ENCODE measurements at regions not wholly inside any gene's neighbourhood (a gene's known extent, or its start where the extent isn't known, plus 50 kb on each side); places are given as distances from the start of the nearest gene placed in this dataset.

GRCh38 chrX:4450177-4450576 lies 736.7 kb upstream of the PRKX start:
- no peaks in the 10 kb centered on the region for H3K9me1 ChIP-seq (ENCODE audit: insufficient read depth, low read length)
- POLR2A ChIA-PET (ENCODE audit: unreplicated experiment), result no interaction called here
- ATAC-seq (ENCODE audit: low read depth) (no peak), DNase-seq (no peak)
- no peak overlapping the region for H4K8ac ChIP-seq (ENCODE audit: low read depth in 2 of 2, low read length in 2 of 2)
- H4K20me1 ChIP-seq (ENCODE audit: insufficient read depth, low read length), result no peaks in the 10 kb centered on the region
- no peak overlapping the region for H2AFZ ChIP-seq (replicated peaks; ENCODE audit: low read length, poor library complexity)
- no peak overlapping the region for H3K4ac ChIP-seq (ENCODE audit: low read depth, low read length)
- in situ Hi-C loops (cut with MboI; ENCODE audit: low sequenced_read_pairs) (no loop called here), intact Hi-C loops (cut with micrococcal nuclease) (no loop called here), dilution Hi-C loops (cut with HindIII; ENCODE audit: low sequenced_read_pairs, unreplicated experiment) (no loop called here)
- no peak overlapping the region for H2BK5ac ChIP-seq (ENCODE audit: low read depth, low read length, poor library complexity, severe bottlenecking)
- H2BK120ac ChIP-seq (ENCODE audit: low read depth, low read length), result no peak overlapping the region
- no peak overlapping the region for H4K5ac ChIP-seq (ENCODE audit: low read depth, low read length)
- BruUV-seq (replicated peaks), result no TSS peak
- H3K4me2 ChIP-seq (ENCODE audit: low read depth, low read length), result no peak overlapping the region
- H3K4me1 ChIP-seq (ENCODE audit: control insufficient read depth, insufficient read depth, low read length), result no peaks in the 10 kb centered on the region
- WGBS, 2 experiments (ENCODE audit: extremely low coverage in 2 of 2, insufficient read length in 1 of 2), result 83% methylated on average over 2 of the region's 2 CpGs; no CpG with 5 or more reads in 1 of the 2 experiments
- H2BK20ac ChIP-seq (ENCODE audit: low read depth, low read length), result no peak overlapping the region
- CTCF ChIA-PET, result no interaction called here
- peaks cover 17% of the 10 kb centered on the region for H3K9me3 ChIP-seq (ENCODE audit: control insufficient read depth, insufficient read depth, low read length)
- H2BK15ac ChIP-seq (ENCODE audit: low read depth, low read length), result no peak overlapping the region
- TF ChIP-seq MAFK (IDR thresholded peaks at IDR 0.05; ENCODE audit: low read depth, low read length) (no peak), MAZ (IDR thresholded peaks at IDR 0.05; ENCODE audit: borderline replicate concordance, low read depth, low read length) (no peak), USF2 (IDR thresholded peaks at IDR 0.05; ENCODE audit: low read depth, low read length) (no peak), SMC3 (IDR thresholded peaks at IDR 0.05; ENCODE audit: low read depth, low read length) (no peak), CEBPB (IDR thresholded peaks at IDR 0.05; ENCODE audit: low read depth, low read length) (no peak), ELK1 (IDR thresholded peaks at IDR 0.05; ENCODE audit: borderline replicate concordance, low read depth, low read length) (no peak), RCOR1 (IDR thresholded peaks at IDR 0.05; ENCODE audit: insufficient replicate concordance, low read length) (no peak), FOS (IDR thresholded peaks at IDR 0.05; ENCODE audit: low read depth, low read length) (no peak), NFE2L2 (IDR thresholded peaks at IDR 0.05; ENCODE audit: low read depth, low read length) (no peak), CHD1 (IDR thresholded peaks at IDR 0.05; ENCODE audit: low read depth, low read length) (no peak), MXI1 (IDR thresholded peaks at IDR 0.05; ENCODE audit: borderline replicate concordance, low read depth, low read length) (no peak), RFX5 (IDR thresholded peaks at IDR 0.05; ENCODE audit: low read depth, low read length) (no peak)
- H4K91ac ChIP-seq (ENCODE audit: insufficient read depth, low read depth, low read length), result no peak overlapping the region
- H3K4me3 ChIP-seq (ENCODE audit: insufficient read depth, low read depth, low read length), result no peak overlapping the region
- H3K27ac ChIP-seq (ENCODE audit: insufficient read depth, low read length), result no peak overlapping the region
- H3K18ac ChIP-seq (ENCODE audit: low read depth, low read length), result no peak overlapping the region
- H3K9ac ChIP-seq (ENCODE audit: low read depth, low read length), result no peak overlapping the region
- H2AK5ac ChIP-seq (ENCODE audit: low read depth, low read length), result no peak overlapping the region
- H3K14ac ChIP-seq (replicated peaks; ENCODE audit: low read depth, low read length), result no peak overlapping the region
- H3K79me1 ChIP-seq (ENCODE audit: low read depth in 1 of 2, low read length in 2 of 2), result no peaks in the 10 kb centered on the region
- H2AK9ac ChIP-seq (replicated peaks; ENCODE audit: low read depth, low read length, poor library complexity), result no peak overlapping the region
- no peak overlapping the region for H3K23ac ChIP-seq (ENCODE audit: low read depth, low read length)
- no peak overlapping the region for H3K56ac ChIP-seq (ENCODE audit: extremely low read depth, insufficient read depth, low read length)
- no peaks in the 10 kb centered on the region for H3K27me3 ChIP-seq (ENCODE audit: control insufficient read depth, insufficient read depth, low read length)
- no peaks in the 10 kb centered on the region for H3K36me3 ChIP-seq (ENCODE audit: control insufficient read depth, insufficient read depth, low read length)

Data from IMR-90 (cell line).